ENCODE measurements at regions not wholly inside any gene's neighbourhood (a gene's known extent, or its start where the extent isn't known, plus 50 kb on each side); places are given as distances from the start of the nearest gene placed in this dataset.

GRCh38 chr5:173430394-173430793 lies 102.2 kb upstream of the STC2 start:
- ATAC-seq (ENCODE audit: low read depth) (no peak), DNase-seq (no peak)
- H3K18ac ChIP-seq (ENCODE audit: low read depth, low read length) = no peak overlapping the region
- H3K4me3 ChIP-seq (ENCODE audit: insufficient read depth, low read depth, low read length) = no peak overlapping the region
- H2BK120ac ChIP-seq (ENCODE audit: low read depth, low read length) = no peak overlapping the region
- H3K36me3 ChIP-seq (ENCODE audit: control insufficient read depth, insufficient read depth, low read length) = no peaks in the 10 kb centered on the region
- no TSS peak for BruUV-seq (replicated peaks)
- no peak overlapping the region for H3K23ac ChIP-seq (ENCODE audit: low read depth, low read length)
- H3K56ac ChIP-seq (ENCODE audit: extremely low read depth, insufficient read depth, low read length) = no peak overlapping the region
- H3K4me2 ChIP-seq (ENCODE audit: low read depth, low read length) = no peak overlapping the region
- ChIA-PET POLR2A (ENCODE audit: unreplicated experiment) (no interaction called here), CTCF (no interaction called here)
- H3K14ac ChIP-seq (replicated peaks; ENCODE audit: low read depth, low read length) = 0 out of 2 replicates have a peak overlapping the region, but pooled peaks have one; percentile 19
- no peak overlapping the region for H3K27ac ChIP-seq (ENCODE audit: insufficient read depth, low read length)
- in situ Hi-C loops (cut with MboI; ENCODE audit: low sequenced_read_pairs) (no loop called here), intact Hi-C loops (cut with micrococcal nuclease) (no loop called here), dilution Hi-C loops (cut with HindIII; ENCODE audit: low sequenced_read_pairs, unreplicated experiment) (no loop called here)
- H2AK9ac ChIP-seq (replicated peaks; ENCODE audit: low read depth, low read length, poor library complexity) = no peak overlapping the region
- no peak overlapping the region for H2BK5ac ChIP-seq (ENCODE audit: low read depth, low read length, poor library complexity, severe bottlenecking)
- H3K4me1 ChIP-seq (ENCODE audit: control insufficient read depth, insufficient read depth, low read length) = peaks cover 4% of the 10 kb centered on the region
- H2BK20ac ChIP-seq (ENCODE audit: low read depth, low read length) = no peak overlapping the region; the same call in 1 of the 2 replicates
- H3K79me1 ChIP-seq (ENCODE audit: low read depth in 1 of 2, low read length in 2 of 2) = no peaks in the 10 kb centered on the region
- no peaks in the 10 kb centered on the region for H4K20me1 ChIP-seq (ENCODE audit: insufficient read depth, low read length)
- H2AFZ ChIP-seq (replicated peaks; ENCODE audit: low read length, poor library complexity) = no peak overlapping the region
- 0 out of 2 replicates have a peak overlapping the region, but pooled peaks have one; percentile 7 for H3K4ac ChIP-seq (ENCODE audit: low read depth, low read length)
- TF ChIP-seq RFX5 (IDR thresholded peaks at IDR 0.05; ENCODE audit: low read depth, low read length) = no peak
- no peak for TF ChIP-seq RAD21 (IDR thresholded peaks at IDR 0.05; ENCODE audit: low read length)
- TF ChIP-seq CTCF (conservative IDR thresholded peaks at IDR 0.05; ENCODE audit: low read depth, low read length) = no peak
- TF ChIP-seq MAFK (IDR thresholded peaks at IDR 0.05; ENCODE audit: low read depth, low read length) = no peak
- TF ChIP-seq MAZ (IDR thresholded peaks at IDR 0.05; ENCODE audit: borderline replicate concordance, low read depth, low read length) = no peak
- TF ChIP-seq NFE2L2 (IDR thresholded peaks at IDR 0.05; ENCODE audit: low read depth, low read length) = no peak
- TF ChIP-seq CEBPB (IDR thresholded peaks at IDR 0.05; ENCODE audit: low read depth, low read length) = no peak
- TF ChIP-seq SMC3 (IDR thresholded peaks at IDR 0.05; ENCODE audit: low read depth, low read length) = no peak
- TF ChIP-seq FOS (IDR thresholded peaks at IDR 0.05; ENCODE audit: low read depth, low read length) = no peak
- no peak for TF ChIP-seq USF2 (IDR thresholded peaks at IDR 0.05; ENCODE audit: low read depth, low read length)
- TF ChIP-seq CHD1 (IDR thresholded peaks at IDR 0.05; ENCODE audit: low read depth, low read length) = no peak
- TF ChIP-seq ELK1 (IDR thresholded peaks at IDR 0.05; ENCODE audit: borderline replicate concordance, low read depth, low read length) = no peak
- no peak for TF ChIP-seq RCOR1 (IDR thresholded peaks at IDR 0.05; ENCODE audit: insufficient replicate concordance, low read length)
- no peak for TF ChIP-seq MXI1 (IDR thresholded peaks at IDR 0.05; ENCODE audit: borderline replicate concordance, low read depth, low read length)
- TF ChIP-seq BHLHE40 (IDR thresholded peaks at IDR 0.05; ENCODE audit: low read depth, low read length) = no peak
- TF ChIP-seq POLR2A (IDR thresholded peaks at IDR 0.05; ENCODE audit: low read depth, low read length) = no peak
- H2BK15ac ChIP-seq (ENCODE audit: low read depth, low read length) = 0 out of 3 replicates have a peak overlapping the region, but pooled peaks have one; percentile 68
- H2AK5ac ChIP-seq (ENCODE audit: low read depth, low read length) = no peak overlapping the region
- H3K9me1 ChIP-seq (ENCODE audit: insufficient read depth, low read length) = peaks cover 8% of the 10 kb centered on the region; the same call in 1 of the 2 replicates
- no CpG with 5 or more reads among the region's 2 CpGs for WGBS, 2 experiments (ENCODE audit: extremely low coverage in 2 of 2, insufficient read length in 1 of 2)
- H3K9ac ChIP-seq (ENCODE audit: low read depth, low read length) = no peak overlapping the region
- no peak overlapping the region for H4K5ac ChIP-seq (ENCODE audit: low read depth, low read length)
- H3K27me3 ChIP-seq (ENCODE audit: control insufficient read depth, insufficient read depth, low read length) = no peaks in the 10 kb centered on the region
- no peak overlapping the region for H4K8ac ChIP-seq (ENCODE audit: low read depth in 2 of 2, low read length in 2 of 2)
- no peaks in the 10 kb centered on the region for H3K9me3 ChIP-seq (ENCODE audit: control insufficient read depth, insufficient read depth, low read length)
- H4K91ac ChIP-seq (ENCODE audit: insufficient read depth, low read depth, low read length) = no peak overlapping the region; the same call in 1 of the 2 replicates
